Panc1 (cell line): ENCODE measurements at regions not wholly inside any gene's neighbourhood (a gene's known extent, or its start where the extent isn't known, plus 50 kb on each side); places are given as distances from the start of the nearest gene placed in this dataset.

Source experiments
- ATAC-seq: fragments of 200-7000 bp; cut with Tn5 transposase; 2 replicates; pipeline ENCODE4 v1.9.1; 2020; ENCODE audit warnings: mild to moderate bottlenecking, moderate library complexity
- BruUV-seq: library from RNA; stranded (reverse); fragments of 400-500 nt; replicated peaks from 2 replicates; lab custom pipeline; 2021; lab: Mats Ljungman, UMichigan
- CTCF ChIA-PET: fragments of 300-600 bp; sonication (Branson Sonifier 250); formaldehyde crosslinking; loops from one replicate; lab custom pipeline; 2022; ENCODE audit warnings: antibody characterized with exemption; lab: Charles Lee
- POLR2A ChIA-PET: fragments of 300-600 bp; sonication (Branson Sonifier 250); formaldehyde crosslinking; loops from one replicate; lab custom pipeline; 2022; ENCODE audit warnings: antibody characterized with exemption; lab: Charles Lee
- DNase-seq: peaks from one replicate; pipeline ENCODE4 v3.0.0-alpha.2; 2010; ENCODE audit warnings: low read depth, low spot score
- H3K27ac ChIP-seq: 2 replicates; pipeline ENCODE4 v1.5.1; 2011; ENCODE audit warnings: mild to moderate bottlenecking, low read length, inconsistent platforms
- H3K27me3 ChIP-seq: fragments of 200-500 bp; sonication (Bioruptor generic); 2 replicates; pipeline ENCODE4 v1.6.0; 2014; ENCODE audit warnings: low read length, inconsistent platforms; ENCODE audit not compliant: control insufficient read depth, insufficient read depth
- H3K36me3 ChIP-seq: fragments of 200-500 bp; sonication (Bioruptor generic); 2 replicates; pipeline ENCODE4 v1.5.1; 2014; ENCODE audit warnings: inconsistent platforms, mild to moderate bottlenecking, low read length, moderate library complexity; ENCODE audit not compliant: control insufficient read depth, insufficient read depth
- H3K4me1 ChIP-seq: 2 replicates; pipeline ENCODE4 v1.5.1; 2011; ENCODE audit warnings: inconsistent platforms, mild to moderate bottlenecking, low read length, moderate library complexity; ENCODE audit not compliant: control insufficient read depth, insufficient read depth
- H3K4me3 ChIP-seq, 2 experiments: 2 replicates each; pipeline ENCODE4 v1.5.1; 2011 to 2012; ENCODE audit warnings: low read depth in 2 of 2, low read length in 2 of 2, mild to moderate bottlenecking in 2 of 2, inconsistent platforms in 1 of 2, moderate library complexity in 1 of 2
- H3K9me3 ChIP-seq: fragments of 200-500 bp; sonication (Bioruptor generic); 2 replicates; pipeline ENCODE4 v1.5.1; 2014; ENCODE audit warnings: low read depth, mild to moderate bottlenecking, inconsistent platforms, low read length, moderate library complexity; ENCODE audit not compliant: control insufficient read depth, insufficient read depth
- CTCF ChIP-seq: fragments of 450-650 bp; IDR thresholded peaks from 2 replicates; pipeline ENCODE4 v1.5.1; 2017; ENCODE audit warnings: mild to moderate bottlenecking
- POLR2AphosphoS5 ChIP-seq: IDR thresholded peaks from 2 replicates; pipeline ENCODE4 v1.6.1; 2012; ENCODE audit warnings: mild to moderate bottlenecking, low read depth, low read length, moderate library complexity
- REST ChIP-seq, 2 experiments: IDR thresholded peaks; 2 replicates each; pipeline ENCODE4 v1.6.1; 2011 to 2012; ENCODE audit warnings: low read depth in 2 of 2, control low read depth in 1 of 2, low read length in 1 of 2, mild to moderate bottlenecking in 1 of 2, moderate library complexity in 1 of 2; ENCODE audit not compliant: insufficient read depth in 1 of 2
- SIN3A ChIP-seq: IDR thresholded peaks from 2 replicates; pipeline ENCODE4 v1.6.1; 2012; ENCODE audit warnings: low read depth, mild to moderate bottlenecking, low read length, moderate library complexity, borderline replicate concordance; ENCODE audit not compliant: insufficient read depth
- TCF7L2 ChIP-seq: IDR thresholded peaks from 2 replicates; pipeline ENCODE4 v1.6.1; 2011; ENCODE audit warnings: mild to moderate bottlenecking, low read depth, low read length, inconsistent platforms
- in situ Hi-C: cut with HindIII; loops from 2 replicates; pipeline ENCODE4 v1.10.0; 2016; ENCODE audit warnings: low sequenced_read_pairs, low pct_unique_long_range_greater_than_20kb
- intact Hi-C: fragments of 100-400 bp; cut with micrococcal nuclease; formaldehyde crosslinking; loops from one replicate; pipeline ENCODE4 v1.10.0; 2022; ENCODE audit not compliant: unreplicated experiment

DNA sequence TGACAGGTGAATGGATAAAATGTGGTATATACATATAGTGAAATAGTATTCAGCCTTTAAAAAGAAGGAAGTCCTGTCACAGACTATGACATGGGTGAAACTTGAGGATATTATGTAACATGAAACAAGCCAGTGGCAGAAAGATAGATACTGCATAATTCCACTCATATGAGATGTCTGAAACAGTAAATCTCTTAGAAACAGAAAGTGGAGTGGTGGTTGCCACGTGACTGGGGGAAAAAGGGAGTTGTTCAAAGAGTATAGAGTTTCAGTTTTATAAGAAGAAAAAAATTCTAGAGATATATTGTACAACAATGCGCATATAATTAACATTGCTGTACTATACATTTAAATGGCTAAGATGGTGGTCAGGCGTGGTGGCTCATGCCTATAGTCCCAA, 178.2 kb upstream of the ATP5MC3 start:
- Histone ChIP-seq H3K4me3 (no peak overlapping the region), H3K27me3 (peaks cover 2% of the 10 kb centered on the region), H3K27ac (no peak overlapping the region), H3K9me3 (no peaks in the 10 kb centered on the region), H3K36me3 (no peaks in the 10 kb centered on the region), H3K4me1 (no peaks in the 10 kb centered on the region)
- ChIA-PET CTCF (no interaction called here), POLR2A (no interaction called here)
- TF ChIP-seq CTCF (no peak), SIN3A (no peak), POLR2AphosphoS5 (no peak), TCF7L2 (no peak), REST (IDR thresholded peaks at IDR 0.05; ENCODE audit: insufficient read depth in 1 of 2, low read depth in 2 of 2, low read length in 1 of 2) (no peak)
- no peak for ATAC-seq
- in situ Hi-C loops (no loop called here), intact Hi-C loops (no loop called here)
- no TSS peak for BruUV-seq
- no peak for DNase-seq

DNA sequence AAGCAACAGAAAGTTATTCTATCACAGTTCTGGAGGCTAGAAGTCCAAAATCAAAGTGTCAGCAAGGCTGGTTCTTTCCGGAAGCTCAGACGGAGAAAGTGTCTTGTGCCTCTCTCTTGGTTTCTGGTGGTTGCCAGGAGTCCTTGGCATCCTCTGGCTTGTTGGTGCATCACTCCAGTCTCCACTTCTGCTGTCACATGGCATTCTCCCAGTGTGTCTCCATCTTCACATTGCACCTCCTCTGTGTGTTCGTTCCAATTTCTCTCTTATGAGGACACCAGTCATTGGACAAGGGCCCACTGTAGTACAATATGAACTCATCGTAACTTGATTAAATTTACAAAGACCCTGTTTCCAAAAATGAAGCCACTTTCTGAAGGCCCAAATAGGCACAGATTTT, 175.4 kb upstream of the ATP5MC3 start:
- H3K27me3 ChIP-seq, result peaks cover 2% of the 10 kb centered on the region
- H3K36me3 ChIP-seq, result no peaks in the 10 kb centered on the region
- H3K4me1 ChIP-seq, result no peaks in the 10 kb centered on the region
- H3K27ac ChIP-seq, result no peak overlapping the region
- POLR2A ChIA-PET, result no interaction called here
- in situ Hi-C loops (no loop called here), intact Hi-C loops (no loop called here)
- no TSS peak for BruUV-seq
- ATAC-seq, result no peak
- no peak for TF ChIP-seq SIN3A
- H3K4me3 ChIP-seq, result no peak overlapping the region
- DNase-seq, result no peak
- no peaks in the 10 kb centered on the region for H3K9me3 ChIP-seq
- CTCF ChIA-PET, result no interaction called here

DNA sequence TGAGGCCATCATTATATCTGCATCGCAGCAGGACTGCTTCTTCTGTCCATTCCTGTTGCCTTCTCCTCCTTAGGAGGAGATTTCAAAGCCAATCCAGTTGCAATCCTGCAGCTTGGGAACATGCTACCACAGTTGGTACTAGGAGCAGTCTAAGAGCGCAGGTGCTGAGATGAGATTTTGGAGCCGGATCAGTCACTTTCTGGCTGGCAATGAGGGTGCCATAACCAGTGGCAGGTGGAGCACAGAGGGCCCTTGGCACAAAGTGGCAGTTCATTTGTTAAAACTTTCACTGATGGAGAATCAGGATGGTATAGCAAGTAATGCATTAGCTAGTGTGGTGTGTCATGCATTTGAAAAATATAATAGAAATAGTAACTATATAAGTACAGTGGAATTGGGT, 173.7 kb upstream of the ATP5MC3 start:
- Histone ChIP-seq H3K36me3 (no peaks in the 10 kb centered on the region), H3K4me1 (no peaks in the 10 kb centered on the region), H3K27me3 (no peaks in the 10 kb centered on the region; the same call in 1 of the 2 replicates), H3K9me3 (no peaks in the 10 kb centered on the region), H3K27ac (no peak overlapping the region), H3K4me3 (no peak overlapping the region)
- DNase-seq, result no peak
- POLR2A ChIA-PET, result no interaction called here
- intact Hi-C loops, result no loop called here
- TF ChIP-seq SIN3A (no peak), TCF7L2 (no peak), REST (IDR thresholded peaks at IDR 0.05; ENCODE audit: insufficient read depth in 1 of 2, low read depth in 2 of 2, low read length in 1 of 2) (no peak), CTCF (no peak), POLR2AphosphoS5 (no peak)
- in situ Hi-C loops, result no loop called here
- no peak for ATAC-seq
- CTCF ChIA-PET, result no interaction called here
- no TSS peak for BruUV-seq
